ENCODE measurements at regions not wholly inside any gene's neighbourhood (a gene's known extent, or its start where the extent isn't known, plus 50 kb on each side); places are given as distances from the start of the nearest gene placed in this dataset.

DNA sequence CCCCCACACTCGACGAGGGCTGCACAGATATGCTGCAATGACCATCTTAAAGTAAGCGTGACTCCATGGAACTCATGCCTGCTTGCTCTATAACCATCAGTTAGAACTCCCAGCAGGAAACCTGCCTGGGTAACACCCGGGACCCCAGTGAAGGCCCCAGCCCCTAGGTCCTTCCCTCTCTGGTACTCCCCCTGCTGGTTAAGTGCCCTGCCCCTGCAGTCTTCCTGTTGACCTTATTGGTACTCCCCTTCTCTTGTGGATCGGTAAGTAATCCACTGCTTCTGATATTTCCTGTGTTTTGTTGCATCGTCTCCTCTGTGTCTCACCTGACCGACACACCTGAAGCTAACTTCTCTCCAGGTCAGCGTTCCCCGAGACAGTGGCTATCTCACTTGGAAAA lies 104.8 kb upstream of the COG2 start:
- H2AFZ ChIP-seq (ENCODE audit: low read length): no peak overlapping the region
- no peak for ATAC-seq

DNA sequence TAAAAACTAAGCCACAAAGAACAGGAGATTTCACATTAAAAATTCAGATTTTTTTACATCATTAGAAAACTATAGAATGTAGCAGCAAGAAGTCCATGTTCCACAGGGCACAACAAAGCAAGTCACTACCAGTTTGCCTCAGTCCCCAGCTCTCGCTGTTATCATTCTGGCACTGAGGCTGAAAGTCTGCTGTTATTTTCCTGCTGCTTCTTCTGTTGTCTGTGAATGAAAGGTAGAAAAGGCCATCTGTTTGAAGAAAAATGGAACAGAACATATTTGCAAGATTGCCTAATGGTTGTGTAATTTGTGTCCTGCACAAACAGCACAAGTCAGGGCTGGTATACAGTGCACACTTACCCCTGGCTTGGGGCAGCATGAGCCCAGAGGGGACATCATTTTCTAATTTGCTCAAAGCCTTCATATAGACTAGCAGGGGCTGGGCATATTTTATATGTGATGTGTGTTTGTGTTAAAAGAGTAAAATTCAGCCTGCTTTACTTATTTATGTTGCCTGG lies 105.6 kb upstream of the COG2 start:
- intact Hi-C loops (cut with micrococcal nuclease): no loop called here
- Histone ChIP-seq H3K4me1 (ENCODE audit: insufficient read depth, low read length) (peaks cover 5% of the 10 kb centered on the region), H3K27me3 (ENCODE audit: low read length) (peaks cover 53% of the 10 kb centered on the region), H4K20me1 (ENCODE audit: low read length) (no peaks in the 10 kb centered on the region), H3K79me2 (ENCODE audit: low read length) (no peaks in the 10 kb centered on the region), H3K9ac (ENCODE audit: low read length) (no peak overlapping the region), H2AFZ (ENCODE audit: low read length) (no peak overlapping the region), H3K36me3 (ENCODE audit: low read depth, low read length) (no peaks in the 10 kb centered on the region), H3F3A (ENCODE audit: low read length, unreplicated experiment) (no peaks in the 10 kb centered on the region), H3K9me2 (replicated peaks; ENCODE audit: low read length) (no peaks in the 10 kb centered on the region), H3K4me3 (ENCODE audit: low read length) (no peak overlapping the region), H3K9me3 (ENCODE audit: low read length) (peaks cover 11% of the 10 kb centered on the region), H3K27ac (ENCODE audit: low read length) (no peak overlapping the region), H3K4me2 (ENCODE audit: low read length) (no peak overlapping the region)
- TF ChIP-seq, protein P1, sequence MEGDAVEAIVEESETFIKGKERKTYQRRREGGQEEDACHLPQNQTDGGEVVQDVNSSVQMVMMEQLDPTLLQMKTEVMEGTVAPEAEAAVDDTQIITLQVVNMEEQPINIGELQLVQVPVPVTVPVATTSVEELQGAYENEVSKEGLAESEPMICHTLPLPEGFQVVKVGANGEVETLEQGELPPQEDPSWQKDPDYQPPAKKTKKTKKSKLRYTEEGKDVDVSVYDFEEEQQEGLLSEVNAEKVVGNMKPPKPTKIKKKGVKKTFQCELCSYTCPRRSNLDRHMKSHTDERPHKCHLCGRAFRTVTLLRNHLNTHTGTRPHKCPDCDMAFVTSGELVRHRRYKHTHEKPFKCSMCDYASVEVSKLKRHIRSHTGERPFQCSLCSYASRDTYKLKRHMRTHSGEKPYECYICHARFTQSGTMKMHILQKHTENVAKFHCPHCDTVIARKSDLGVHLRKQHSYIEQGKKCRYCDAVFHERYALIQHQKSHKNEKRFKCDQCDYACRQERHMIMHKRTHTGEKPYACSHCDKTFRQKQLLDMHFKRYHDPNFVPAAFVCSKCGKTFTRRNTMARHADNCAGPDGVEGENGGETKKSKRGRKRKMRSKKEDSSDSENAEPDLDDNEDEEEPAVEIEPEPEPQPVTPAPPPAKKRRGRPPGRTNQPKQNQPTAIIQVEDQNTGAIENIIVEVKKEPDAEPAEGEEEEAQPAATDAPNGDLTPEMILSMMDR (conservative IDR thresholded peaks at IDR 0.05; ENCODE audit: low read depth, low read length): no peak
- TF ChIP-seq EZH2 (IDR thresholded peaks at IDR 0.05; ENCODE audit: low read length, unreplicated experiment) (no peak), EZH2phosphoT487 (IDR thresholded peaks at IDR 0.05; ENCODE audit: borderline replicate concordance, low read length) (no peak)
- POLR2A ChIA-PET (ENCODE audit: unreplicated experiment): no interaction called here
- ATAC-seq (no peak), DNase-seq (no peak)
- CTCF ChIA-PET: no interaction called here
- no TSS peak for BruUV-seq (replicated peaks)

More for the DNA sequence above, 104.8 kb upstream of the COG2 start:
- no peaks in the 10 kb centered on the region for H3F3A ChIP-seq (ENCODE audit: low read length, unreplicated experiment)
- intact Hi-C loops (cut with micrococcal nuclease): no loop called here
- H3K36me3 ChIP-seq (ENCODE audit: low read depth, low read length): no peaks in the 10 kb centered on the region
- TF ChIP-seq EZH2 (IDR thresholded peaks at IDR 0.05; ENCODE audit: low read length, unreplicated experiment): no peak
- TF ChIP-seq EZH2phosphoT487 (IDR thresholded peaks at IDR 0.05; ENCODE audit: borderline replicate concordance, low read length): no peak
- TF ChIP-seq, protein P1 (conservative IDR thresholded peaks at IDR 0.05; ENCODE audit: low read depth, low read length): peak; percentile 57
- H3K4me2 ChIP-seq (ENCODE audit: low read length): no peak overlapping the region
- H3K27ac ChIP-seq (ENCODE audit: low read length): no peak overlapping the region
- H3K79me2 ChIP-seq (ENCODE audit: low read length): no peaks in the 10 kb centered on the region
- no TSS peak for BruUV-seq (replicated peaks)
- ChIA-PET POLR2A (ENCODE audit: unreplicated experiment) (interaction anchor here (0.6 kb wide), 1 partner anchor 10 kb away, joined by 4 read pairs; no protein-coding TSS in a partner anchor), CTCF (no interaction called here)
- H3K4me3 ChIP-seq (ENCODE audit: low read length): no peak overlapping the region
- no peaks in the 10 kb centered on the region for H4K20me1 ChIP-seq (ENCODE audit: low read length)
- no peak overlapping the region for H3K9ac ChIP-seq (ENCODE audit: low read length)
- no peaks in the 10 kb centered on the region for H3K9me2 ChIP-seq (replicated peaks; ENCODE audit: low read length)
- H3K4me1 ChIP-seq (ENCODE audit: insufficient read depth, low read length): peaks cover 12% of the 10 kb centered on the region
- peaks cover 11% of the 10 kb centered on the region for H3K9me3 ChIP-seq (ENCODE audit: low read length)
- DNase-seq: no peak
- peaks cover 48% of the 10 kb centered on the region for H3K27me3 ChIP-seq (ENCODE audit: low read length)

DNA sequence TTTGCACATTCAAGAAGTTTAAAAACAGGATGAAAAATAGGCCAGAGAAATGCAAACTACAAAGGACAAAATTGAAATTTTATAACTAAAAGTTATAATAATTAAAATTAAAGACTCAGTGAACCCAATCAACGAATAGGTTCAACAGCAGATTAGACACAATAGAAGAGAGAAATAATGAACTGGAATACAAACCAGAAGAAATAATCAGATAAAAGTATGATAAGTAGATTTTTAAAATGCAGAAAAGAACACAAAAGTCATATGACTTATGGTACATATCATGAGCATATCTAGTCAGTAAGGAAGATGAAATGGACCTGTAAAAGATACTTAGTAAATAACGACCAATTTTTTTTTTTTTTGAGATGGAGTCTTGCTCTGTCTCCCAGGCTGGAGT lies 108.1 kb upstream of the COG2 start:
- Histone ChIP-seq H3K9ac (ENCODE audit: low read length) (no peak overlapping the region), H3K4me2 (ENCODE audit: low read length) (no peak overlapping the region), H4K20me1 (ENCODE audit: low read length) (no peaks in the 10 kb centered on the region), H3K4me1 (ENCODE audit: insufficient read depth, low read length) (no peaks in the 10 kb centered on the region), H3K79me2 (ENCODE audit: low read length) (no peaks in the 10 kb centered on the region), H3K27me3 (ENCODE audit: low read length) (peaks cover 59% of the 10 kb centered on the region), H3K27ac (ENCODE audit: low read length) (no peak overlapping the region), H2AFZ (ENCODE audit: low read length) (no peak overlapping the region), H3K4me3 (ENCODE audit: low read length) (no peak overlapping the region), H3K9me3 (ENCODE audit: low read length) (peaks cover 16% of the 10 kb centered on the region), H3K9me2 (replicated peaks; ENCODE audit: low read length) (no peaks in the 10 kb centered on the region), H3F3A (ENCODE audit: low read length, unreplicated experiment) (no peaks in the 10 kb centered on the region), H3K36me3 (ENCODE audit: low read depth, low read length) (no peaks in the 10 kb centered on the region)
- CTCF ChIA-PET: no interaction called here
- no TSS peak for BruUV-seq (replicated peaks)
- ATAC-seq (no peak), DNase-seq (no peak)
- POLR2A ChIA-PET (ENCODE audit: unreplicated experiment): no interaction called here
- intact Hi-C loops (cut with micrococcal nuclease): no loop called here
- TF ChIP-seq EZH2 (IDR thresholded peaks at IDR 0.05; ENCODE audit: low read length, unreplicated experiment) (no peak), EZH2phosphoT487 (IDR thresholded peaks at IDR 0.05; ENCODE audit: borderline replicate concordance, low read length) (no peak)
- TF ChIP-seq, protein P1 (conservative IDR thresholded peaks at IDR 0.05; ENCODE audit: low read depth, low read length): no peak

Measured in PC-3 (cell line).